Hepatocyte (in vitro differentiated cells): ENCODE measurements at regions not wholly inside any gene's neighbourhood (a gene's known extent, or its start where the extent isn't known, plus 50 kb on each side); places are given as distances from the start of the nearest gene placed in this dataset.
"Not testable (repeated sequence)": the region's sequence is repeated elsewhere in the genome, so short reads cannot be mapped to it uniquely, and the experiment has no call there.

Experiments
- CTCF ChIP-seq: fragments of 200-600 bp; sonication (generic); IDR thresholded peaks from 2 replicates; pipeline ENCODE4 v1.5.1; 2016; ENCODE audit warnings: antibody characterized with exemption, mild to moderate bottlenecking; ENCODE audit not compliant: poor library complexity
- EZH2 ChIP-seq: fragments of 200-600 bp; sonication (generic); IDR thresholded peaks from 2 replicates; pipeline ENCODE4 v1.6.1; 2016; ENCODE audit warnings: antibody characterized with exemption, mild to moderate bottlenecking, borderline replicate concordance

GRCh38 chr12:86970595-86970994, 714.4 kb upstream of the MGAT4C start:
- TF ChIP-seq CTCF, EZH2: not testable (repeated sequence)
